SH-SY5Y (cell line): ENCODE measurements at regions not wholly inside any gene's neighbourhood (a gene's known extent, or its start where the extent isn't known, plus 50 kb on each side); places are given as distances from the start of the nearest gene placed in this dataset.

Source experiments
- GATA2 ChIP-seq: IDR thresholded peaks from 2 replicates; pipeline ENCODE4 v1.6.1; 2011; ENCODE audit warnings: mild to moderate bottlenecking, low read depth, low read length
- GATA3 ChIP-seq: IDR thresholded peaks from 2 replicates; pipeline ENCODE4 v1.6.1; 2011; ENCODE audit warnings: low read depth, mild to moderate bottlenecking, low read length, moderate library complexity

DNA sequence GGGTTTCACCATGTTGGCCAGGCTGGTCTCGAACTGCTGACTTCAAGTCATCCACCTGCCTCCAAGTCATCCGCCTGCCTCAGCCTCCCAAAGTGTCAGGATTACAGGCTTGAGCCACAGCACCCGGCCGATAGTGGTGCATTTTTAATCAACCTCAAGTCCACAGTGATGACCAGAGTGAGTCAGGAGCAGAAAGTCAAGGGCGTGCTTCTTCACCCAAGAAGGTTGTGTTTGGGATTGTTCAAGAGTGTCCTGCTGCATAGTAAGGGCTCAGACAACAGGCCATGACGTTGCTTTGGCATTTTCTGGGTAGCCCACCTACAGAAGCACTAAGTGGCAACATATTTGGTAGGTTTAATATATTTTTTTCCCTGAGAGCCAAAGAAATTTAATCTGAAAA, 108.3 kb upstream of the FAM20A start:
- TF ChIP-seq GATA3 (no peak), GATA2 (no peak)
